ENCODE measurements at regions not wholly inside any gene's neighbourhood (a gene's known extent, or its start where the extent isn't known, plus 50 kb on each side); places are given as distances from the start of the nearest gene placed in this dataset.

DNA sequence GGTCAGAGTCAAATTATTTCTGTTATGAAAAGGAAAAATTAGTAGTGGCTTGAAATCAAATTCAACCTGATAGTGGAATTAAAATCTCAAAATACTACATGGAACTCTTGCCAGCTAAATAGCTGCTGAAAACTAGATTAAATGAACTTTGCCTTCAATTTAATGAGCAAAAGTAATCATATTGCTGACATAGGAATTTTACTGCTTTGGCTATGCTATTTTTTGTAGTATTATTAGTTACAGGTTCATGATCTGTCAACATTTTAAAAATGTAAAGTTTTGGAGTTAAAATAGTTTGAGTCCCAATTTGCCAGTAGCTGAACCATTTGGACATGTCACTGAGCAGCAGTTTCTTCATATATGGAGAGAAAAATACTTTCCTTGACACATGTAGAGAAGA, 81.4 kb downstream of the RERGL start:
- H3K4me1 ChIP-seq (ENCODE audit: control insufficient read depth in 1 of 2, insufficient read depth in 2 of 2, low read depth in 1 of 2, low read length in 1 of 2), result no peaks in the 10 kb centered on the region
- CTCF ChIA-PET, result interaction anchor here (0.6 to 0.9 kb wide), 2 partner anchors 16 to 230 kb away, joined by 3 to 5 read pairs; no protein-coding TSS in a partner anchor

DNA sequence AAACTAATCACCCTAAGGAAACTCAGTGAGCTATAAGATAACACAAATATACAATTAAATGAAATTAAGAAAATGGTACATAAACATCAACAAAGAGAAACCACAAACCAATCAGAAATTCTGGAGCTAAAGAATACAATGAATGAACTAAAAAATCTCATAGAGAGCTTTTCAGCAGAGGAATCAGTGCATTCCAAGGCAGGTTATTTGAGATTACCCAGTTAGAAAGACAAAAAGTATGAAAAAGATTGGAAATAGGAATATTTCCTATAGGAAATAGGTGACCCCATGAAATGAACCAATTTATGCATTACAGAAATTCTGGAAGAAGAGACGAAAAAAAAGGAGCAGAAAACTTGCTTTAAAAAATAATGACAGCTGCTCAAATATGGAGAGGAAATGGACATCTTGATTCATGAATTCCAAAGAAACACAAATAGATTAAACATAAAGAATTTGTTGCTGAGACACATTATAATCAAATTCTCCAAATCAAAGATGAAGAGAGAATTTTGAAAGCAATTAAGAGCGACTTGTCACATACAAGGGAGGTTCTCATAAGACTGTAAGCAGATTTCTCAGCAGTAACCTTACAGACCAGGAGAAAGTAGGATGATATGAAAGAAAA, 90.7 kb downstream of the RERGL start:
- Histone ChIP-seq H3K36me3 (replicated peaks in 1 of 2; ENCODE audit: control insufficient read depth in 1 of 2, insufficient read depth in 2 of 2, low read length in 1 of 2) (no peaks in the 10 kb centered on the region), H4K20me1 (ENCODE audit: insufficient read depth) (no peaks in the 10 kb centered on the region), H3K9me3 (no peaks in the 10 kb centered on the region), H3K27ac (ENCODE audit: low read depth in 2 of 2, low read length in 1 of 2) (no peak overlapping the region), H3K4me2 (no peak overlapping the region), H3K4me3 (ENCODE audit: low read depth in 2 of 2, low read length in 1 of 2) (no peak overlapping the region), H2AFZ (ENCODE audit: low read depth) (no peak overlapping the region), H3K9me2 (no peaks in the 10 kb centered on the region), H3K79me2 (ENCODE audit: insufficient read depth) (no peaks in the 10 kb centered on the region), H3K4me1 (ENCODE audit: control insufficient read depth in 1 of 2, insufficient read depth in 2 of 2, low read depth in 1 of 2, low read length in 1 of 2) (no peaks in the 10 kb centered on the region), H3K27me3 (ENCODE audit: insufficient read depth) (no peaks in the 10 kb centered on the region), H3F3A (replicated peaks; ENCODE audit: insufficient read depth) (no peaks in the 10 kb centered on the region), H3K9ac (no peak overlapping the region)
- 0% methylated on average over 2 of the region's 2 CpGs for WGBS (ENCODE audit: low lambda C conversion rate)
- no peak for DNase-seq
- no peak for TF ChIP-seq EP300 (IDR thresholded peaks at IDR 0.05; ENCODE audit: borderline replicate concordance in 1 of 2, low read depth in 1 of 2, low read length in 1 of 2)
- TF ChIP-seq, protein P1, sequence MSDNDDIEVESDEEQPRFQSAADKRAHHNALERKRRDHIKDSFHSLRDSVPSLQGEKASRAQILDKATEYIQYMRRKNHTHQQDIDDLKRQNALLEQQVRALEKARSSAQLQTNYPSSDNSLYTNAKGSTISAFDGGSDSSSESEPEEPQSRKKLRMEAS (IDR thresholded peaks at IDR 0.05; ENCODE audit: low read depth), result no peak
- TF ChIP-seq GABPA (IDR thresholded peaks at IDR 0.05; ENCODE audit: low read depth), result no peak
- TF ChIP-seq RFX5 (IDR thresholded peaks at IDR 0.05; ENCODE audit: low read length), result no peak
- TF ChIP-seq, protein P2, sequence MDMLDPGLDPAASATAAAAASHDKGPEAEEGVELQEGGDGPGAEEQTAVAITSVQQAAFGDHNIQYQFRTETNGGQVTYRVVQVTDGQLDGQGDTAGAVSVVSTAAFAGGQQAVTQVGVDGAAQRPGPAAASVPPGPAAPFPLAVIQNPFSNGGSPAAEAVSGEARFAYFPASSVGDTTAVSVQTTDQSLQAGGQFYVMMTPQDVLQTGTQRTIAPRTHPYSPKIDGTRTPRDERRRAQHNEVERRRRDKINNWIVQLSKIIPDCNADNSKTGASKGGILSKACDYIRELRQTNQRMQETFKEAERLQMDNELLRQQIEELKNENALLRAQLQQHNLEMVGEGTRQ (IDR thresholded peaks at IDR 0.05; ENCODE audit: borderline replicate concordance, low read depth, low read length), result no peak
- ChIA-PET CTCF (no interaction called here), POLR2A (no interaction called here)

More for the DNA sequence above, 81.4 kb downstream of the RERGL start:
- H3K36me3 ChIP-seq (replicated peaks in 1 of 2; ENCODE audit: control insufficient read depth in 1 of 2, insufficient read depth in 2 of 2, low read length in 1 of 2), result no peaks in the 10 kb centered on the region
- H3F3A ChIP-seq (replicated peaks; ENCODE audit: insufficient read depth), result no peaks in the 10 kb centered on the region
- no peaks in the 10 kb centered on the region for H3K27me3 ChIP-seq (ENCODE audit: insufficient read depth)
- no peaks in the 10 kb centered on the region for H3K9me3 ChIP-seq
- H2AFZ ChIP-seq (ENCODE audit: low read depth), result no peak overlapping the region
- H3K79me2 ChIP-seq (ENCODE audit: insufficient read depth), result no peaks in the 10 kb centered on the region
- TF ChIP-seq NFIC (IDR thresholded peaks at IDR 0.05; ENCODE audit: borderline replicate concordance) (no peak), MEF2A (IDR thresholded peaks at IDR 0.05; ENCODE audit: borderline replicate concordance, low read depth) (no peak), TCF12 (IDR thresholded peaks at IDR 0.05) (no peak), TAF1 (IDR thresholded peaks at IDR 0.05; ENCODE audit: borderline replicate concordance, low read depth, low read length) (no peak), ELF1 (IDR thresholded peaks at IDR 0.05) (no peak), RXRA (IDR thresholded peaks at IDR 0.05; ENCODE audit: borderline replicate concordance, low read depth) (no peak), GABPA (IDR thresholded peaks at IDR 0.05; ENCODE audit: low read depth) (no peak), RAD21 (IDR thresholded peaks at IDR 0.05; ENCODE audit: low read length) (no peak)
- TF ChIP-seq, protein P3, sequence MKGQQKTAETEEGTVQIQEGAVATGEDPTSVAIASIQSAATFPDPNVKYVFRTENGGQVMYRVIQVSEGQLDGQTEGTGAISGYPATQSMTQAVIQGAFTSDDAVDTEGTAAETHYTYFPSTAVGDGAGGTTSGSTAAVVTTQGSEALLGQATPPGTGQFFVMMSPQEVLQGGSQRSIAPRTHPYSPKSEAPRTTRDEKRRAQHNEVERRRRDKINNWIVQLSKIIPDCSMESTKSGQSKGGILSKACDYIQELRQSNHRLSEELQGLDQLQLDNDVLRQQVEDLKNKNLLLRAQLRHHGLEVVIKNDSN (IDR thresholded peaks at IDR 0.05; ENCODE audit: borderline replicate concordance, low read depth), result no peak
- TF ChIP-seq, protein P4, sequence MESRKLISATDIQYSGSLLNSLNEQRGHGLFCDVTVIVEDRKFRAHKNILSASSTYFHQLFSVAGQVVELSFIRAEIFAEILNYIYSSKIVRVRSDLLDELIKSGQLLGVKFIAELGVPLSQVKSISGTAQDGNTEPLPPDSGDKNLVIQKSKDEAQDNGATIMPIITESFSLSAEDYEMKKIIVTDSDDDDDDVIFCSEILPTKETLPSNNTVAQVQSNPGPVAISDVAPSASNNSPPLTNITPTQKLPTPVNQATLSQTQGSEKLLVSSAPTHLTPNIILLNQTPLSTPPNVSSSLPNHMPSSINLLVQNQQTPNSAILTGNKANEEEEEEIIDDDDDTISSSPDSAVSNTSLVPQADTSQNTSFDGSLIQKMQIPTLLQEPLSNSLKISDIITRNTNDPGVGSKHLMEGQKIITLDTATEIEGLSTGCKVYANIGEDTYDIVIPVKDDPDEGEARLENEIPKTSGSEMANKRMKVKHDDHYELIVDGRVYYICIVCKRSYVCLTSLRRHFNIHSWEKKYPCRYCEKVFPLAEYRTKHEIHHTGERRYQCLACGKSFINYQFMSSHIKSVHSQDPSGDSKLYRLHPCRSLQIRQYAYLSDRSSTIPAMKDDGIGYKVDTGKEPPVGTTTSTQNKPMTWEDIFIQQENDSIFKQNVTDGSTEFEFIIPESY (IDR thresholded peaks at IDR 0.05; ENCODE audit: borderline replicate concordance, low read depth), result no peak
- TF ChIP-seq, protein P2 (IDR thresholded peaks at IDR 0.05; ENCODE audit: borderline replicate concordance, low read depth, low read length), result no peak
- DNase-seq, result no peak
- H3K9ac ChIP-seq, result no peak overlapping the region
- POLR2A ChIA-PET, result no interaction called here
- H3K27ac ChIP-seq (ENCODE audit: low read depth in 2 of 2, low read length in 1 of 2), result no peak overlapping the region
- H3K9me2 ChIP-seq, result no peaks in the 10 kb centered on the region; the same call in 1 of the 2 replicates
- no peak overlapping the region for H3K4me3 ChIP-seq (ENCODE audit: low read depth in 2 of 2, low read length in 1 of 2)
- H3K4me2 ChIP-seq, result no peak overlapping the region
- H4K20me1 ChIP-seq (ENCODE audit: insufficient read depth), result no peaks in the 10 kb centered on the region
